Natural killer cell (primary cell): ENCODE measurements at regions not wholly inside any gene's neighbourhood (a gene's known extent, or its start where the extent isn't known, plus 50 kb on each side); places are given as distances from the start of the nearest gene placed in this dataset.

ENCODE experiments used
- ATAC-seq, 3 donors: fragments of 150-1000 bp in 2 of 3; fragments of 200-7000 bp in 1 of 3; cut with Tn5 transposase; 1 replicate in 1 of 3; 2 replicates in 2 of 3; pipeline ENCODE4 v1.10.0; 2021; ENCODE audit warnings: mild to moderate bottlenecking in 2 of 3, moderate library complexity in 2 of 3
- DNase-seq, 2 donors: peaks; one replicate each; pipeline versions ENCODE4 v3.0.0 to v3.0.0-alpha.2; 2013 to 2021; ENCODE audit warnings: mixed read lengths in 1 of 2
- H3K27ac ChIP-seq: one replicate; pipeline ENCODE4 v1.5.1; 2013; ENCODE audit warnings: mild to moderate bottlenecking, low read length
- H3K27me3 ChIP-seq: one replicate; pipeline ENCODE4 v1.6.1; 2013; ENCODE audit warnings: low read length; ENCODE audit not compliant: control insufficient read depth, insufficient read depth
- H3K36me3 ChIP-seq: one replicate; pipeline ENCODE4 v1.6.1; 2013; ENCODE audit warnings: low read length; ENCODE audit not compliant: control insufficient read depth, insufficient read depth
- H3K4me1 ChIP-seq: one replicate; pipeline ENCODE4 v1.6.1; 2013; ENCODE audit warnings: low read length; ENCODE audit not compliant: control insufficient read depth, insufficient read depth
- H3K4me3 ChIP-seq: one replicate; pipeline ENCODE4 v1.5.1; 2013; ENCODE audit warnings: low read length
- H3K9me3 ChIP-seq: one replicate; pipeline ENCODE4 v1.6.1; 2013; ENCODE audit warnings: low read length; ENCODE audit not compliant: control insufficient read depth, insufficient read depth
- H3K27ac Mint-ChIP-seq, 2 donors: one replicate each; pipeline ENCODE4 v1.8.0; 2022; ENCODE audit warnings: mild to moderate bottlenecking in 2 of 2, mixed read lengths in 2 of 2, moderate library complexity in 1 of 2
- H3K27me3 Mint-ChIP-seq, 2 donors: one replicate each; pipeline ENCODE4 v1.8.0; 2022; ENCODE audit warnings: low read depth in 2 of 2, mixed read lengths in 2 of 2
- H3K36me3 Mint-ChIP-seq: one replicate; pipeline ENCODE4 v1.8.0; 2022; ENCODE audit warnings: mixed read lengths
- H3K4me1 Mint-ChIP-seq, 2 donors: one replicate each; pipeline ENCODE4 v1.8.0; 2022; ENCODE audit warnings: mixed read lengths in 2 of 2
- H3K4me3 Mint-ChIP-seq: one replicate; pipeline ENCODE4 v1.8.0; 2022; ENCODE audit warnings: mild to moderate bottlenecking, moderate library complexity, mixed read lengths
- H3K9me3 Mint-ChIP-seq, 2 donors: one replicate each; pipeline ENCODE4 v1.8.0; 2022; ENCODE audit warnings: mixed read lengths in 2 of 2
- CTCF ChIP-seq: fragments of 200-600 bp; IDR thresholded peaks from one replicate; pipeline ENCODE4 v1.8.0; 2022; ENCODE audit warnings: antibody characterized with exemption
- WGBS: methylation state at CpG from one replicate; pipeline ENCODE4 v1.1.7; 2013; ENCODE audit warnings: missing lambda C conversion rate; ENCODE audit not compliant: insufficient coverage; 5-methylcytosine and 5-hydroxymethylcytosine counted together
- intact Hi-C: fragments of 100-400 bp; cut with micrococcal nuclease; formaldehyde crosslinking; loops from one replicate; pipeline ENCODE4 v1.14.2; 2022

GRCh38 chr6:167543602-167544497 lies 219.0 kb downstream of the TTLL2 start:
- Mint-ChIP-seq H3K27ac (no peak overlapping the region), H3K9me3 (no peaks in the 10 kb centered on the region), H3K4me1 (no peaks in the 10 kb centered on the region), H3K36me3 (no peaks in the 10 kb centered on the region), H3K27me3 (peaks cover 0 to 9% of the 10 kb centered on the region in 2 donors), H3K4me3 (no peak overlapping the region)
- H3K4me3 ChIP-seq: no peak overlapping the region
- DNase-seq (no peak), ATAC-seq (no peak)
- no peaks in the 10 kb centered on the region for H3K9me3 ChIP-seq
- no peaks in the 10 kb centered on the region for H3K4me1 ChIP-seq
- H3K27me3 ChIP-seq: no peaks in the 10 kb centered on the region
- no peak for TF ChIP-seq CTCF
- H3K36me3 ChIP-seq: no peaks in the 10 kb centered on the region
- intact Hi-C loops: no loop called here
- WGBS: 84% methylated on average over 15 of the region's 16 CpGs
- H3K27ac ChIP-seq: no peak overlapping the region

GRCh38 chr6:167546611-167547327 lies 221.9 kb downstream of the TTLL2 start:
- no peak overlapping the region for H3K4me3 ChIP-seq
- no peaks in the 10 kb centered on the region for H3K9me3 Mint-ChIP-seq
- DNase-seq (no peak), ATAC-seq (no peak)
- no peaks in the 10 kb centered on the region for H3K27me3 ChIP-seq
- no peak overlapping the region for H3K27ac ChIP-seq
- no peaks in the 10 kb centered on the region for H3K36me3 ChIP-seq
- intact Hi-C loops: no loop called here
- no peak overlapping the region for H3K27ac Mint-ChIP-seq
- WGBS: 95% methylated on average over 32 of the region's 32 CpGs
- H3K36me3 Mint-ChIP-seq: no peaks in the 10 kb centered on the region
- H3K27me3 Mint-ChIP-seq: no peaks in the 10 kb centered on the region
- H3K4me1 ChIP-seq: no peaks in the 10 kb centered on the region
- TF ChIP-seq CTCF: no peak
- H3K4me1 Mint-ChIP-seq: no peaks in the 10 kb centered on the region
- no peak overlapping the region for H3K4me3 Mint-ChIP-seq
- no peaks in the 10 kb centered on the region for H3K9me3 ChIP-seq

GRCh38 chr6:167547328-167547692 lies 222.4 kb downstream of the TTLL2 start:
- H3K4me3 Mint-ChIP-seq: no peak overlapping the region
- H3K36me3 Mint-ChIP-seq: no peaks in the 10 kb centered on the region
- DNase-seq: no peak
- H3K27me3 Mint-ChIP-seq: no peaks in the 10 kb centered on the region
- intact Hi-C loops: no loop called here
- H3K4me1 Mint-ChIP-seq: no peaks in the 10 kb centered on the region
- Histone ChIP-seq H3K4me3 (no peak overlapping the region), H3K36me3 (no peaks in the 10 kb centered on the region), H3K9me3 (no peaks in the 10 kb centered on the region), H3K4me1 (no peaks in the 10 kb centered on the region), H3K27ac (no peak overlapping the region), H3K27me3 (no peaks in the 10 kb centered on the region)
- no peak overlapping the region for H3K27ac Mint-ChIP-seq
- no peak for ATAC-seq
- TF ChIP-seq CTCF: no peak
- H3K9me3 Mint-ChIP-seq: no peaks in the 10 kb centered on the region
